Small intestine (tissue), 7 donors: ENCODE measurements at regions not wholly inside any gene's neighbourhood (a gene's known extent, or its start where the extent isn't known, plus 50 kb on each side); places are given as distances from the start of the nearest gene placed in this dataset.
A peak's percentile ranks its signal among the peaks of the same experiment; 100 is the strongest.

Experiments used
- DNase-seq, 2 donors: peaks; one replicate each; pipeline versions ENCODE4 v3.0.0 to v3.0.0-alpha.2; 2013
- FAIRE-seq: peaks from 2 replicates; lab custom pipeline; 2012; peaks lifted over from hg19 to GRCh38; lab: Jason Lieb, UNC
- H3K27ac ChIP-seq, 3 donors: one replicate each; pipeline ENCODE4 v1.5.1; 2013; ENCODE audit warnings: low read length in 2 of 3, mild to moderate bottlenecking in 2 of 3, control low read depth in 1 of 3, inconsistent platforms in 1 of 3, low read depth in 1 of 3, moderate library complexity in 1 of 3
- H3K27me3 ChIP-seq, 3 donors: one replicate each; pipeline ENCODE4 v1.6.1; 2013; ENCODE audit warnings: low read length in 3 of 3, inconsistent platforms in 1 of 3; ENCODE audit not compliant: control insufficient read depth in 3 of 3, insufficient read depth in 3 of 3
- H3K36me3 ChIP-seq, 3 donors: one replicate each; pipeline ENCODE4 v1.6.1; 2013; ENCODE audit warnings: low read length in 3 of 3, inconsistent platforms in 1 of 3, low read depth in 1 of 3, mild to moderate bottlenecking in 1 of 3, moderate library complexity in 1 of 3; ENCODE audit not compliant: control insufficient read depth in 3 of 3, insufficient read depth in 2 of 3
- H3K4me1 ChIP-seq, 3 donors: one replicate each; pipeline ENCODE4 v1.6.1; 2013; ENCODE audit warnings: low read length in 2 of 3, inconsistent platforms in 1 of 3, low read depth in 1 of 3, mild to moderate bottlenecking in 1 of 3, moderate library complexity in 1 of 3; ENCODE audit not compliant: control insufficient read depth in 3 of 3, insufficient read depth in 2 of 3
- H3K4me3 ChIP-seq, 3 donors: one replicate each; pipeline ENCODE4 v1.5.1; 2013; ENCODE audit warnings: low read length in 3 of 3, control low read depth in 1 of 3, inconsistent platforms in 1 of 3, low read depth in 1 of 3, mild to moderate bottlenecking in 1 of 3, moderate library complexity in 1 of 3
- H3K9me3 ChIP-seq, 2 donors: one replicate each; pipeline ENCODE4 v1.6.1; 2013; ENCODE audit warnings: low read depth in 1 of 2, low read length in 1 of 2; ENCODE audit not compliant: control insufficient read depth in 2 of 2, insufficient read depth in 1 of 2
- WGBS, 3 donors: extraction: QIAGEN DNeasy Blood & Tissue Kit; methylation state at CpG; one replicate each; pipeline ENCODE4 v1.1.7; 2013; 5-methylcytosine and 5-hydroxymethylcytosine counted together
- donor health status: healthy with polysubstance abuse.
- donor health status: control.
- donor health status: control.
- donor health status: Bipolar disorder and iron deficiency.
- donor health status: healthy.

- peaks cover 0 to 3% (median 0%) of the 10 kb centered on the region in 3 donors for H3K27me3 ChIP-seq
- no peak for FAIRE-seq
These were observed 138.3 kb upstream of the HABP2 start for GRCh38 chr10:113414543-113414942.

GRCh38 chr10:113415246-113415645 is 137.6 kb upstream of the HABP2 start:
- H3K4me3 ChIP-seq = no peak overlapping the region
- H3K4me1 ChIP-seq = no peaks in the 10 kb centered on the region
- H3K27ac ChIP-seq = no peak overlapping the region
- WGBS, 3 donors = 62 to 91% (median 69%) methylated on average over 3 of the region's 3 CpGs
- no peak for DNase-seq
- FAIRE-seq = no peak
- no peaks in the 10 kb centered on the region for H3K9me3 ChIP-seq
- peaks cover 0 to 3% (median 0%) of the 10 kb centered on the region in 3 donors for H3K27me3 ChIP-seq
- no peaks in the 10 kb centered on the region for H3K36me3 ChIP-seq

More at GRCh38 chr10:113414543-113414942, 138.3 kb upstream of the HABP2 start:
- DNase-seq = no peak
- Histone ChIP-seq H3K9me3 (no peaks in the 10 kb centered on the region), H3K27ac (no peak overlapping the region), H3K36me3 (no peaks in the 10 kb centered on the region), H3K4me3 (no peak overlapping the region), H3K4me1 (no peaks in the 10 kb centered on the region)

GRCh38 chr10:113420057-113420732 is 132.7 kb upstream of the HABP2 start:
- WGBS, 3 donors = 53 to 88% (median 67%) methylated on average over 2 of the region's 2 CpGs
- Histone ChIP-seq H3K27ac (no peak overlapping the region), H3K27me3 (peaks cover 0 to 3% (median 0%) of the 10 kb centered on the region in 3 donors), H3K4me1 (no peaks in the 10 kb centered on the region), H3K36me3 (no peaks in the 10 kb centered on the region), H3K4me3 (no peak overlapping the region), H3K9me3 (peaks cover 0 to 9% of the 10 kb centered on the region in 2 donors)
- FAIRE-seq (no peak), DNase-seq (no peak)

GRCh38 chr10:113420733-113421675 is 131.8 kb upstream of the HABP2 start:
- no peak for DNase-seq
- FAIRE-seq = no peak
- Histone ChIP-seq H3K36me3 (no peaks in the 10 kb centered on the region), H3K4me3 (no peak overlapping the region), H3K27me3 (peaks cover 0 to 3% (median 0%) of the 10 kb centered on the region in 3 donors), H3K4me1 (no peaks in the 10 kb centered on the region), H3K9me3 (peaks cover 0 to 9% of the 10 kb centered on the region in 2 donors), H3K27ac (no peak overlapping the region)
- 82 to 89% (median 88%) methylated on average over 9 of the region's 9 CpGs for WGBS, 3 donors

GRCh38 chr10:113422371-113422770 is 130.5 kb upstream of the HABP2 start:
- H3K27ac ChIP-seq = no peak overlapping the region
- no peaks in the 10 kb centered on the region for H3K4me1 ChIP-seq
- H3K27me3 ChIP-seq = peaks cover 0 to 3% (median 0%) of the 10 kb centered on the region in 3 donors
- WGBS, 3 donors = 88 to 94% (median 90%) methylated on average over 2 of the region's 2 CpGs
- FAIRE-seq (no peak), DNase-seq (no peak)
- H3K9me3 ChIP-seq = peaks cover 0 to 9% of the 10 kb centered on the region in 2 donors
- H3K4me3 ChIP-seq = no peak overlapping the region
- no peaks in the 10 kb centered on the region for H3K36me3 ChIP-seq

GRCh38 chr10:113423981-113424721 is 128.7 kb upstream of the HABP2 start:
- Histone ChIP-seq H3K4me3 (no peak overlapping the region), H3K36me3 (no peaks in the 10 kb centered on the region), H3K9me3 (peaks cover 0 to 9% of the 10 kb centered on the region in 2 donors), H3K27ac (peak overlapping the region in 1 of 3 donors; percentile 36), H3K27me3 (no peaks in the 10 kb centered on the region), H3K4me1 (no peaks in the 10 kb centered on the region)
- DNase-seq = no peak
- 72 to 87% (median 78%) methylated on average over 14 of the region's 14 CpGs for WGBS, 3 donors
- FAIRE-seq = no peak

- DNase-seq (no peak), FAIRE-seq (no peak)
- Histone ChIP-seq H3K27me3 (no peaks in the 10 kb centered on the region), H3K36me3 (no peaks in the 10 kb centered on the region), H3K27ac (no peak overlapping the region), H3K9me3 (peaks cover 0 to 9% of the 10 kb centered on the region in 2 donors), H3K4me1 (no peaks in the 10 kb centered on the region), H3K4me3 (no peak overlapping the region)
- WGBS, 3 donors = 78 to 87% (median 83%) methylated on average over 3 of the region's 3 CpGs
These were observed 127.8 kb upstream of the HABP2 start for GRCh38 chr10:113425008-113425407.

GRCh38 chr10:113425541-113425951 is 127.3 kb upstream of the HABP2 start:
- no peaks in the 10 kb centered on the region for H3K4me1 ChIP-seq
- 47 to 62% (median 61%) methylated on average over 7 of the region's 7 CpGs for WGBS, 3 donors
- no peaks in the 10 kb centered on the region for H3K36me3 ChIP-seq
- FAIRE-seq = no peak
- no peaks in the 10 kb centered on the region for H3K27me3 ChIP-seq
- peaks cover 0 to 8% of the 10 kb centered on the region in 2 donors for H3K9me3 ChIP-seq
- H3K4me3 ChIP-seq = no peak overlapping the region
- DNase-seq = peak in 1 of 2 donors; percentile 24
- H3K27ac ChIP-seq = no peak overlapping the region
